SK-N-SH treated with all-trans-retinoic acid at 6 μM for 48 hours (cell line): ENCODE measurements at regions not wholly inside any gene's neighbourhood (a gene's known extent, or its start where the extent isn't known, plus 50 kb on each side); places are given as distances from the start of the nearest gene placed in this dataset.

Source experiments
- ATAC-seq: fragments of 200-7000 bp; cut with Tn5 transposase; 3 replicates; pipeline ENCODE4 v1.9.1; 2020; ENCODE audit warnings: mild to moderate bottlenecking, moderate library complexity
- BACH2 ChIP-seq: fragments of 250-450 bp; sonication (Bioruptor Pico); IDR thresholded peaks from 2 replicates; pipeline ENCODE4 v1.9.0; 2021; ENCODE audit warnings: mild to moderate bottlenecking, borderline replicate concordance
- CSDC2 ChIP-seq: fragments of 250-450 bp; sonication (Bioruptor Pico); IDR thresholded peaks from 2 replicates; pipeline ENCODE4 v1.5.0; 2020; ENCODE audit warnings: mild to moderate bottlenecking, moderate library complexity
- ESRRG ChIP-seq: fragments of 250-450 bp; sonication (Bioruptor Pico); IDR thresholded peaks from 2 replicates; pipeline ENCODE4 v1.6.1; 2021; ENCODE audit warnings: mild to moderate bottlenecking
- GLIS3 ChIP-seq: fragments of 250-450 bp; sonication (Bioruptor Pico); IDR thresholded peaks from 2 replicates; pipeline ENCODE4 v1.5.0; 2020; ENCODE audit warnings: mild to moderate bottlenecking, moderate library complexity
- ISL1 ChIP-seq: fragments of 250-450 bp; sonication (Bioruptor Pico); IDR thresholded peaks from 2 replicates; pipeline ENCODE4 v2.1.2; 2022; ENCODE audit warnings: mild to moderate bottlenecking, moderate library complexity
- OSR1 ChIP-seq: fragments of 250-450 bp; sonication (Bioruptor Pico); IDR thresholded peaks from 2 replicates; pipeline ENCODE4 v1.8.0; 2022; ENCODE audit warnings: moderate library complexity, mild to moderate bottlenecking, inconsistent platforms
- PPARA ChIP-seq: fragments of 250-450 bp; sonication (Bioruptor Pico); IDR thresholded peaks from 2 replicates; pipeline ENCODE4 v1.5.0; 2020; ENCODE audit warnings: mild to moderate bottlenecking, borderline replicate concordance
- RARB ChIP-seq: fragments of 250-450 bp; sonication (Bioruptor Pico); IDR thresholded peaks from 2 replicates; pipeline ENCODE4 v1.8.0; 2021; ENCODE audit warnings: mild to moderate bottlenecking, moderate library complexity
- SNAI2 ChIP-seq: fragments of 250-450 bp; sonication (Bioruptor Pico); IDR thresholded peaks from 2 replicates; pipeline ENCODE4 v1.5.0; 2020; ENCODE audit warnings: mild to moderate bottlenecking, moderate library complexity
- TCF4 ChIP-seq: fragments of 250-450 bp; sonication (Bioruptor Pico); IDR thresholded peaks from 2 replicates; pipeline ENCODE4 v1.8.0; 2021; ENCODE audit warnings: mild to moderate bottlenecking, moderate library complexity, borderline replicate concordance
- ZC3H10 ChIP-seq: fragments of 250-450 bp; sonication (Bioruptor Pico); IDR thresholded peaks from 2 replicates; pipeline ENCODE4 v1.5.1; 2021; ENCODE audit warnings: mild to moderate bottlenecking, moderate library complexity
- ZFP3 ChIP-seq: fragments of 250-450 bp; sonication (Bioruptor Pico); IDR thresholded peaks from 2 replicates; pipeline ENCODE4 v1.5.0; 2020; ENCODE audit warnings: mild to moderate bottlenecking, moderate library complexity
- ZNF565 ChIP-seq: fragments of 450-650 bp; formaldehyde crosslinking; conservative IDR thresholded peaks from 2 replicates; pipeline ENCODE4 v1.5.0; 2020; ENCODE audit warnings: low read depth, mild to moderate bottlenecking, moderate library complexity
- ZNF70 ChIP-seq: fragments of 450-650 bp; formaldehyde crosslinking; IDR thresholded peaks from 2 replicates; pipeline ENCODE4 v1.5.0; 2020; ENCODE audit warnings: mild to moderate bottlenecking, moderate library complexity
- ZNF8 ChIP-seq: fragments of 450-650 bp; formaldehyde crosslinking; IDR thresholded peaks from 2 replicates; pipeline ENCODE4 v1.5.0; 2020; ENCODE audit warnings: mild to moderate bottlenecking, moderate library complexity
- TF ChIP-seq, protein P1 (sequence below): fragments of 250-450 bp; sonication (Bioruptor Pico); IDR thresholded peaks from 2 replicates; pipeline ENCODE4 v1.5.0; 2020; ENCODE audit warnings: mild to moderate bottlenecking, moderate library complexity
- TF ChIP-seq, protein P2 (sequence below): fragments of 250-450 bp; sonication (Bioruptor Pico); IDR thresholded peaks from 2 replicates; pipeline ENCODE4 v1.5.1; 2020; ENCODE audit warnings: low read depth, mild to moderate bottlenecking, moderate library complexity
- TF ChIP-seq, protein P3 (sequence below): fragments of 250-450 bp; sonication (Bioruptor Pico); IDR thresholded peaks from 2 replicates; pipeline ENCODE4 v1.8.0; 2021; ENCODE audit warnings: low read depth, mild to moderate bottlenecking, moderate library complexity, borderline replicate concordance
- TF ChIP-seq, protein P4 (sequence below): fragments of 250-450 bp; sonication (Bioruptor Pico); IDR thresholded peaks from 2 replicates; pipeline ENCODE4 v1.8.0; 2020; ENCODE audit warnings: mild to moderate bottlenecking, moderate library complexity, borderline replicate concordance
- TF ChIP-seq, protein P5 (sequence below): fragments of 250-450 bp; sonication (Bioruptor Pico); IDR thresholded peaks from 2 replicates; pipeline ENCODE4 v1.5.1; 2021; ENCODE audit warnings: mild to moderate bottlenecking, moderate library complexity

DNA sequence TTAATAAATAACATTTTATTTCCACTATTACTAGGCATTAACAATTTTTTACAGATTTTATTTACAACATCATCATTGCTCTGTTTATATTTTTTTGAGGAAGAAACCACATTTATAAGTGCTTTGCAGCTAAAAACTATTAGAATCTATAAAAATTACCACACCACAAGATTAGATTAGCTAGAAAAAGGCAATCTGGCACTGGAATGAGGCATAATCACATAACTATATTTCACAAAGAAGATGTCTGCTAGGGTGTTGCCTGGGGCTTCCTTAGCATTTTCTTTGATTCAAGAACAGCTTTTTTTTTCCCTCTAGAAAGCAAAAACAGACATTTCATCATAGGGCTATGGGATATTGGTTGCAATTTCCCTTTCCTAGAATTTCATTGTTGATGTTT is 2169.2 kb downstream of the MRPL39 start:
- TF ChIP-seq TCF4 (CRISPR knock-in tag) (peak; percentile 57; the same call in 1 of the 2 replicates), ISL1 (CRISPR knock-in tag) (peak; percentile 68)
- TF ChIP-seq, protein P1, sequence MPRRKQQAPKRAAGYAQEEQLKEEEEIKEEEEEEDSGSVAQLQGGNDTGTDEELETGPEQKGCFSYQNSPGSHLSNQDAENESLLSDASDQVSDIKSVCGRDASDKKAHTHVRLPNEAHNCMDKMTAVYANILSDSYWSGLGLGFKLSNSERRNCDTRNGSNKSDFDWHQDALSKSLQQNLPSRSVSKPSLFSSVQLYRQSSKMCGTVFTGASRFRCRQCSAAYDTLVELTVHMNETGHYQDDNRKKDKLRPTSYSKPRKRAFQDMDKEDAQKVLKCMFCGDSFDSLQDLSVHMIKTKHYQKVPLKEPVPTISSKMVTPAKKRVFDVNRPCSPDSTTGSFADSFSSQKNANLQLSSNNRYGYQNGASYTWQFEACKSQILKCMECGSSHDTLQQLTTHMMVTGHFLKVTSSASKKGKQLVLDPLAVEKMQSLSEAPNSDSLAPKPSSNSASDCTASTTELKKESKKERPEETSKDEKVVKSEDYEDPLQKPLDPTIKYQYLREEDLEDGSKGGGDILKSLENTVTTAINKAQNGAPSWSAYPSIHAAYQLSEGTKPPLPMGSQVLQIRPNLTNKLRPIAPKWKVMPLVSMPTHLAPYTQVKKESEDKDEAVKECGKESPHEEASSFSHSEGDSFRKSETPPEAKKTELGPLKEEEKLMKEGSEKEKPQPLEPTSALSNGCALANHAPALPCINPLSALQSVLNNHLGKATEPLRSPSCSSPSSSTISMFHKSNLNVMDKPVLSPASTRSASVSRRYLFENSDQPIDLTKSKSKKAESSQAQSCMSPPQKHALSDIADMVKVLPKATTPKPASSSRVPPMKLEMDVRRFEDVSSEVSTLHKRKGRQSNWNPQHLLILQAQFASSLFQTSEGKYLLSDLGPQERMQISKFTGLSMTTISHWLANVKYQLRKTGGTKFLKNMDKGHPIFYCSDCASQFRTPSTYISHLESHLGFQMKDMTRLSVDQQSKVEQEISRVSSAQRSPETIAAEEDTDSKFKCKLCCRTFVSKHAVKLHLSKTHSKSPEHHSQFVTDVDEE (CRISPR knock-in tag) = no peak
- no peak for ATAC-seq

DNA sequence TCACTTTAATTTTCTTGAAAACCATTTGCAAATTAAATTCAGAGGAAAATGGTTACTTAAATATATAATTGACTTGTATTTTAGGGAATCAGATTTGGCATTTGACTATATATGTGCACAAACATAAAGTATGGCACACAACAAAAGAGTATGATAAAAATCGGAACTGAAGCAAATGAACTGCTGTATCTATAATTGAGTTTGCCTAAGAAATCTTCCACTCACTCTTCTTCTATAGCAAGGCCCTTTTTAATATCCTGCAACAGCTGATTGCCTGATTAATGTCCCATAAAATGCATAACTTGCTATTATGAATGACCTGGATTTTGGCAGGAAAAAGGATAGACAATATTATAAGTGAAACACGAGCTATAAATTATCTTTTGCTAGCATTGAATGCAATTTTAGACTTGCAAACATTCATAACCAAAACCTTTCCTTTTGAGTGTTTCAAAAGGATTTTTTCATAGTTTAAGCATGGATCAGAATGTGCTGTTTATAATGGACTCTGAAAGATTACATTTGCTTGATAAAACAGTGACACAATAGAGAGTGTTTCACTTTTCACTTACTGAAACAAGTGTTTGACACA is 2204.3 kb downstream of the MRPL39 start:
- TF ChIP-seq BACH2 (CRISPR knock-in tag) = no peak
- TF ChIP-seq SNAI2 (CRISPR knock-in tag) = no peak
- TF ChIP-seq RARB (CRISPR knock-in tag) = no peak
- peak; percentile 86; the same call in 1 of the 2 replicates for TF ChIP-seq GLIS3 (CRISPR knock-in tag)
- TF ChIP-seq, protein P2, sequence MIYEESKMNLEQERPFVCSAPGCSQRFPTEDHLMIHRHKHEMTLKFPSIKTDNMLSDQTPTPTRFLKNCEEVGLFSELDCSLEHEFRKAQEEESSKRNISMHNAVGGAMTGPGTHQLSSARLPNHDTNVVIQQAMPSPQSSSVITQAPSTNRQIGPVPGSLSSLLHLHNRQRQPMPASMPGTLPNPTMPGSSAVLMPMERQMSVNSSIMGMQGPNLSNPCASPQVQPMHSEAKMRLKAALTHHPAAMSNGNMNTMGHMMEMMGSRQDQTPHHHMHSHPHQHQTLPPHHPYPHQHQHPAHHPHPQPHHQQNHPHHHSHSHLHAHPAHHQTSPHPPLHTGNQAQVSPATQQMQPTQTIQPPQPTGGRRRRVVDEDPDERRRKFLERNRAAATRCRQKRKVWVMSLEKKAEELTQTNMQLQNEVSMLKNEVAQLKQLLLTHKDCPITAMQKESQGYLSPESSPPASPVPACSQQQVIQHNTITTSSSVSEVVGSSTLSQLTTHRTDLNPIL (CRISPR knock-in tag) = peak; percentile 72
- TF ChIP-seq, protein P1 (CRISPR knock-in tag) = peak; percentile 94
- TF ChIP-seq PPARA (CRISPR knock-in tag) = no peak
- TF ChIP-seq ZNF565 (CRISPR knock-in tag) = no peak
- TF ChIP-seq TCF4 (CRISPR knock-in tag) = peak; percentile 73
- TF ChIP-seq ISL1 (CRISPR knock-in tag) = peak; percentile 96
- no peak; the same call in 1 of the 2 replicates for TF ChIP-seq ZNF8 (CRISPR knock-in tag)
- TF ChIP-seq, protein P3, sequence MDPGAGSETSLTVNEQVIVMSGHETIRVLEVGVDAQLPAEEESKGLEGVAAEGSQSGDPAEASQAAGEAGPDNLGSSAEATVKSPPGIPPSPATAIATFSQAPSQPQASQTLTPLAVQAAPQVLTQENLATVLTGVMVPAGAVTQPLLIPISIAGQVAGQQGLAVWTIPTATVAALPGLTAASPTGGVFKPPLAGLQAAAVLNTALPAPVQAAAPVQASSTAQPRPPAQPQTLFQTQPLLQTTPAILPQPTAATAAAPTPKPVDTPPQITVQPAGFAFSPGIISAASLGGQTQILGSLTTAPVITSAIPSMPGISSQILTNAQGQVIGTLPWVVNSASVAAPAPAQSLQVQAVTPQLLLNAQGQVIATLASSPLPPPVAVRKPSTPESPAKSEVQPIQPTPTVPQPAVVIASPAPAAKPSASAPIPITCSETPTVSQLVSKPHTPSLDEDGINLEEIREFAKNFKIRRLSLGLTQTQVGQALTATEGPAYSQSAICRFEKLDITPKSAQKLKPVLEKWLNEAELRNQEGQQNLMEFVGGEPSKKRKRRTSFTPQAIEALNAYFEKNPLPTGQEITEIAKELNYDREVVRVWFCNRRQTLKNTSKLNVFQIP (CRISPR knock-in tag) = no peak
- peak; percentile 52; the same call in 1 of the 2 replicates for TF ChIP-seq ESRRG
- TF ChIP-seq, protein P4, sequence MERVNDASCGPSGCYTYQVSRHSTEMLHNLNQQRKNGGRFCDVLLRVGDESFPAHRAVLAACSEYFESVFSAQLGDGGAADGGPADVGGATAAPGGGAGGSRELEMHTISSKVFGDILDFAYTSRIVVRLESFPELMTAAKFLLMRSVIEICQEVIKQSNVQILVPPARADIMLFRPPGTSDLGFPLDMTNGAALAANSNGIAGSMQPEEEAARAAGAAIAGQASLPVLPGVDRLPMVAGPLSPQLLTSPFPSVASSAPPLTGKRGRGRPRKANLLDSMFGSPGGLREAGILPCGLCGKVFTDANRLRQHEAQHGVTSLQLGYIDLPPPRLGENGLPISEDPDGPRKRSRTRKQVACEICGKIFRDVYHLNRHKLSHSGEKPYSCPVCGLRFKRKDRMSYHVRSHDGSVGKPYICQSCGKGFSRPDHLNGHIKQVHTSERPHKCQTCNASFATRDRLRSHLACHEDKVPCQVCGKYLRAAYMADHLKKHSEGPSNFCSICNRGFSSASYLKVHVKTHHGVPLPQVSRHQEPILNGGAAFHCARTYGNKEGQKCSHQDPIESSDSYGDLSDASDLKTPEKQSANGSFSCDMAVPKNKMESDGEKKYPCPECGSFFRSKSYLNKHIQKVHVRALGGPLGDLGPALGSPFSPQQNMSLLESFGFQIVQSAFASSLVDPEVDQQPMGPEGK = peak; percentile 61; the same call in 1 of the 2 replicates
- TF ChIP-seq ZC3H10 (CRISPR knock-in tag) = no peak
- no peak for ATAC-seq

DNA sequence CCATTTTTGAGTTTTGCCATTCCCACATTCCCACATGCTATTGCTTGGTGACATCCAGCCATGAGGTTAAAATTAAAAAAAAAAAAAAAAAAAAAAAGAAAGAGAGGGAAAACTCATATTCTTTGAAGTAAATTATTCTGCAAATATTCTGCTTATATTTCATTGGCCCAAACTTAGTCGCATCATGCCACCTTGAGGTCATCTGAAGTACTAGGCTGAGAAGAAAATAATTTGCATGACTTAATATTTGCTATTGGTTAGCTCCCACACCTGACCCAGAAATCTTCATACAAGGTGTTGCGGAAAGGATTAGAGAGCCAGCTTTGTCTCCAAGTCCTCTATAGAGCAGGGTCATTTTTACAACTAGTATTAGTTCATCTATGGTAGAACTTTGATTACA is 2206.0 kb downstream of the MRPL39 start:
- TF ChIP-seq OSR1 (CRISPR knock-in tag) (no peak), ZNF70 (no peak), PPARA (CRISPR knock-in tag) (no peak)
- no peak for ATAC-seq

DNA sequence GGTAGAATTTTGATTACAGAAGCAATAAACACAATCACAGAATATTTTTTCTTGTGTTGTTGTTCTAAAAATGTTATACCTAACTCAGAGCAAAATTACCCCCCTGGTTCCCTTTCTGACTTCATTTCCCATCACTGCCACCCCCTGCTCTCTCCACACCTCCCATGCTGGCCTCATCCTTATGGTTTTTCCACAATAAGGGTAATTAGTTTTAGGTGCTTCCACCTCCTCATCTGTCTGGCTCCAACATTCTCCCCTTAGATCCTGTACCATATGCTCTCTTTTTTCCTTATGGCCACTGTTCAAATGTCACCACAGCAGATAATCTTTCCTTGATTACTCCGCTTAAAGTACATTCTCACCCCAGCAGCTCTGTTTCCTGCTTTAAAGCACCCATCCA is 2208.6 kb downstream of the MRPL39 start:
- TF ChIP-seq, protein P1 (CRISPR knock-in tag) = no peak
- TF ChIP-seq CSDC2 (CRISPR knock-in tag) = no peak
- TF ChIP-seq ZNF70 = no peak
- no peak for TF ChIP-seq ZNF8 (CRISPR knock-in tag)
- no peak for TF ChIP-seq ESRRG
- TF ChIP-seq, protein P5, sequence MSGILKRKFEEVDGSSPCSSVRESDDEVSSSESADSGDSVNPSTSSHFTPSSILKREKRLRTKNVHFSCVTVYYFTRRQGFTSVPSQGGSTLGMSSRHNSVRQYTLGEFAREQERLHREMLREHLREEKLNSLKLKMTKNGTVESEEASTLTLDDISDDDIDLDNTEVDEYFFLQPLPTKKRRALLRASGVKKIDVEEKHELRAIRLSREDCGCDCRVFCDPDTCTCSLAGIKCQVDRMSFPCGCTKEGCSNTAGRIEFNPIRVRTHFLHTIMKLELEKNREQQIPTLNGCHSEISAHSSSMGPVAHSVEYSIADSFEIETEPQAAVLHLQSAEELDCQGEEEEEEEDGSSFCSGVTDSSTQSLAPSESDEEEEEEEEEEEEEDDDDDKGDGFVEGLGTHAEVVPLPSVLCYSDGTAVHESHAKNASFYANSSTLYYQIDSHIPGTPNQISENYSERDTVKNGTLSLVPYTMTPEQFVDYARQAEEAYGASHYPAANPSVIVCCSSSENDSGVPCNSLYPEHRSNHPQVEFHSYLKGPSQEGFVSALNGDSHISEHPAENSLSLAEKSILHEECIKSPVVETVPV (CRISPR knock-in tag) = no peak
- no peak for TF ChIP-seq ZFP3 (CRISPR knock-in tag)
- no peak for ATAC-seq
